ENCODE measurements at regions not wholly inside any gene's neighbourhood (a gene's known extent, or its start where the extent isn't known, plus 50 kb on each side); places are given as distances from the start of the nearest gene placed in this dataset.

GRCh38 chr1:115233598-115233997, 104.5 kb downstream of the NGF start:
- DNase-seq: no peak

- DNase-seq: no peak
Measured at GRCh38 chr1:115230281-115230680, 107.8 kb downstream of the NGF start.

- no peak for DNase-seq
Measured at GRCh38 chr1:115229016-115229415, 109.0 kb downstream of the NGF start.

GRCh38 chr1:115228191-115228590, 109.9 kb downstream of the NGF start:
- DNase-seq: no peak

- DNase-seq: no peak
Measured at GRCh38 chr1:115227346-115228082, 110.5 kb downstream of the NGF start.

GRCh38 chr1:115225993-115226685, 111.9 kb downstream of the NGF start:
- no peak for DNase-seq

- DNase-seq: no peak
Measured at GRCh38 chr1:115224636-115225035, 113.4 kb downstream of the NGF start.

- no peak for DNase-seq
Measured at GRCh38 chr1:115222616-115223402, 115.2 kb downstream of the NGF start.

- DNase-seq: no peak
Measured at GRCh38 chr1:115220340-115221270, 117.4 kb downstream of the NGF start.

- DNase-seq: no peak
Measured at GRCh38 chr1:115219927-115220326, 118.1 kb downstream of the NGF start.

GRCh38 chr1:115218699-115219098, 119.3 kb downstream of the NGF start:
- DNase-seq: no peak

GRCh38 chr1:115218034-115218405, 120.0 kb downstream of the NGF start:
- no peak for DNase-seq

GRCh38 chr1:115217150-115218033, 120.7 kb downstream of the NGF start:
- DNase-seq: no peak

GRCh38 chr1:115215703-115216521, 122.1 kb downstream of the NGF start:
- no peak for DNase-seq

GRCh38 chr1:115215110-115215509, 122.9 kb downstream of the NGF start:
- no peak for DNase-seq

- no peak for DNase-seq
Measured at GRCh38 chr1:115214098-115214497, 124.0 kb downstream of the NGF start.

- no peak for DNase-seq
Measured at GRCh38 chr1:115213130-115213529, 123.8 kb upstream of the TSPAN2 start.

- no peak for DNase-seq
Measured at GRCh38 chr1:115211071-115211745, 121.9 kb upstream of the TSPAN2 start.

GRCh38 chr1:115210302-115210711, 121.0 kb upstream of the TSPAN2 start:
- no peak for DNase-seq
